Erythroblast (primary cell): ENCODE measurements at regions not wholly inside any gene's neighbourhood (a gene's known extent, or its start where the extent isn't known, plus 50 kb on each side); places are given as distances from the start of the nearest gene placed in this dataset.

Experiments used
- GATA1 ChIP-seq: IDR thresholded peaks from 2 replicates; pipeline ENCODE4 v1.6.1; 2011; ENCODE audit warnings: low read depth, mild to moderate bottlenecking, control low read depth, low read length, moderate library complexity
- POLR2A ChIP-seq: IDR thresholded peaks from 2 replicates; pipeline ENCODE4 v1.6.1; 2011; ENCODE audit warnings: mild to moderate bottlenecking, low read length

DNA sequence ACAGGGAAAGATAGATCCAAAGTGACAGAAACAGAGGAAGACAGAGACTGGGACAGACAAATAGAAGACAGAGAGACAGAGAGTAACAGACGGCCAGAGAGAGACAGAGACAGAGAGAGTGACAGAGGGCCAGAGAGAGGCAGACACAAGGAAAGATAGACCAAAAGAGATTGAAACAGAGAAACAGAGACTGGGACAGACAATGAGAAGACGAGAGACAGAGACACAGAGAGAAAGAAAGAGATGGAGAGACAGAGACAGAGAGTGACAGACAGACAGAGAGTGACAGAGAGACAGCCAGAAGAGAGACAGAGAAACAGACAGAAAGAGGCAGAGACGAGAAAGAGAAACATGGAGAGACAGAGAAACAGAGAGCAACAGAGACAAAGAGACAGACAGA lies 127.3 kb downstream of the UQCRFS1 start:
- TF ChIP-seq POLR2A, result no peak
- no peak for TF ChIP-seq GATA1
